Astrocyte (in vitro differentiated cells and primary cell): ENCODE measurements at regions not wholly inside any gene's neighbourhood (a gene's known extent, or its start where the extent isn't known, plus 50 kb on each side); places are given as distances from the start of the nearest gene placed in this dataset.
"Not testable (repeated sequence)": the region's sequence is repeated elsewhere in the genome, so short reads cannot be mapped to it uniquely, and the experiment has no call there.

Experiments
- DNase-seq: peaks from one replicate; pipeline ENCODE4 v3.0.0-alpha.2; 2010; ENCODE audit warnings: low read depth
- FAIRE-seq: peaks from 2 replicates; lab custom pipeline; 2011; peaks lifted over from hg19 to GRCh38; lab: Jason Lieb, UNC
- H2AFZ ChIP-seq: 2 replicates; pipeline ENCODE4 v1.6.0; 2012; ENCODE audit warnings: low read depth, low read length, inconsistent platforms
- H3K27ac ChIP-seq: 2 replicates; pipeline ENCODE4 v1.5.1; 2011; ENCODE audit warnings: low read depth, low read length, inconsistent platforms
- H3K27me3 ChIP-seq: 2 replicates; pipeline ENCODE4 v1.6.0; 2011; ENCODE audit warnings: low read length, inconsistent platforms; ENCODE audit not compliant: insufficient read depth
- H3K36me3 ChIP-seq: 2 replicates; pipeline ENCODE4 v1.5.1; 2011; ENCODE audit warnings: low read length, inconsistent platforms; ENCODE audit not compliant: insufficient read depth
- H3K4me1 ChIP-seq: 2 replicates; pipeline ENCODE4 v1.5.1; 2011; ENCODE audit warnings: low read length, inconsistent platforms; ENCODE audit not compliant: insufficient read depth
- H3K4me2 ChIP-seq: 2 replicates; pipeline ENCODE4 v1.6.0; 2012; ENCODE audit warnings: low read length, inconsistent platforms
- H3K4me3 ChIP-seq: 2 replicates; pipeline ENCODE4 v1.5.1; 2011; ENCODE audit warnings: low read depth, mild to moderate bottlenecking, low read length, inconsistent platforms; ENCODE audit not compliant: insufficient read depth
- H3K79me2 ChIP-seq: 2 replicates; pipeline ENCODE4 v1.6.0; 2012; ENCODE audit warnings: mild to moderate bottlenecking, low read length, inconsistent platforms; ENCODE audit not compliant: insufficient read depth
- H3K9ac ChIP-seq: 2 replicates; pipeline ENCODE4 v1.6.0; 2012; ENCODE audit warnings: mild to moderate bottlenecking, low read length, inconsistent platforms
- H3K9me3 ChIP-seq: 2 replicates; pipeline ENCODE4 v1.5.1; 2012; ENCODE audit warnings: low read depth, mild to moderate bottlenecking, low read length, inconsistent platforms; ENCODE audit not compliant: insufficient read depth
- H4K20me1 ChIP-seq: 2 replicates; pipeline ENCODE4 v1.6.0; 2012; ENCODE audit warnings: low read length, inconsistent platforms; ENCODE audit not compliant: insufficient read depth
- H3K27ac Mint-ChIP-seq: one replicate; pipeline ENCODE4 v1.8.0; 2021; ENCODE audit warnings: mild to moderate bottlenecking, mixed read lengths; ENCODE audit not compliant: unreplicated experiment
- H3K27me3 Mint-ChIP-seq: one replicate; pipeline ENCODE4 v1.8.0; 2021; ENCODE audit warnings: low read depth, mixed read lengths; ENCODE audit not compliant: unreplicated experiment
- H3K36me3 Mint-ChIP-seq: one replicate; pipeline ENCODE4 v1.8.0; 2021; ENCODE audit warnings: low read depth, mixed read lengths; ENCODE audit not compliant: unreplicated experiment
- H3K4me1 Mint-ChIP-seq: one replicate; pipeline ENCODE4 v1.8.0; 2021; ENCODE audit warnings: low read depth, mixed read lengths; ENCODE audit not compliant: unreplicated experiment
- H3K4me3 Mint-ChIP-seq: one replicate; pipeline ENCODE4 v1.8.0; 2021; ENCODE audit warnings: mild to moderate bottlenecking, moderate library complexity, mixed read lengths; ENCODE audit not compliant: unreplicated experiment
- H3K9me3 Mint-ChIP-seq: one replicate; pipeline ENCODE4 v1.8.0; 2021; ENCODE audit warnings: mild to moderate bottlenecking, mixed read lengths; ENCODE audit not compliant: unreplicated experiment
- EZH2 ChIP-seq: IDR thresholded peaks from 2 replicates; pipeline ENCODE4 v1.6.1; 2012; ENCODE audit warnings: mild to moderate bottlenecking, low read length, inconsistent platforms; ENCODE audit not compliant: insufficient read depth
- TF ChIP-seq, protein P1 (sequence below): IDR thresholded peaks from 2 replicates; pipeline ENCODE4 v1.5.1; 2011; ENCODE audit warnings: low read depth, mild to moderate bottlenecking, inconsistent platforms, low read length, moderate library complexity; ENCODE audit not compliant: insufficient read depth

DNA sequence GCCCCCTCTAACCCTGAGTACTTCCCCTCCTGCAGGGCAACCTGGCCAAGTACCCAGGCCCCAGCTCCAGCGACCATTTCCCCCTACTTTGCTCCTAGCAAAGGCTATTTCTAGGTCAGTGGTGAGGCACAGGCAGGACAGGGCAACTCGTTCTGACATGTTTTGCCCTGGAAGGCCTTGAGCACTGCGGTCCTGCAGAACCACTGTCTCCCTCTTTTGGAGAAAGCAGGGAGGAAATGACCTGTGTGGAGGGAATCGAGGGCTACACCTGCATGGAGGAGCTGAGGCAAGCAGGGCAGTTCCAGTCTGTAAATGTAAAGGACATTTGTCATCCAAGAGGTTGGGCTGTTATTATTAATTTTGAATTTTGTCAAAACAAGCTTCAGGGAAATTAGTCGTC is 99.1 kb downstream of the PPIAL4G start:
- Mint-ChIP-seq H3K4me1 (no peaks in the 10 kb centered on the region), H3K4me3 (peak overlapping the region; percentile 36), H3K27ac (no peak overlapping the region), H3K36me3 (peaks cover 6% of the 10 kb centered on the region), H3K27me3 (peaks cover 10% of the 10 kb centered on the region), H3K9me3 (peaks cover 7% of the 10 kb centered on the region)
- Histone ChIP-seq H2AFZ (no peak overlapping the region), H3K79me2 (no peaks in the 10 kb centered on the region), H3K4me3 (no peak overlapping the region), H3K4me2 (no peak overlapping the region), H3K9me3 (no peaks in the 10 kb centered on the region), H3K27ac (no peak overlapping the region), H3K9ac (no peak overlapping the region), H3K4me1 (no peaks in the 10 kb centered on the region), H4K20me1 (no peaks in the 10 kb centered on the region), H3K27me3 (no peaks in the 10 kb centered on the region), H3K36me3 (no peaks in the 10 kb centered on the region)
- FAIRE-seq (no peak), DNase-seq (no peak)
- TF ChIP-seq EZH2, result no peak
- TF ChIP-seq, protein P1, sequence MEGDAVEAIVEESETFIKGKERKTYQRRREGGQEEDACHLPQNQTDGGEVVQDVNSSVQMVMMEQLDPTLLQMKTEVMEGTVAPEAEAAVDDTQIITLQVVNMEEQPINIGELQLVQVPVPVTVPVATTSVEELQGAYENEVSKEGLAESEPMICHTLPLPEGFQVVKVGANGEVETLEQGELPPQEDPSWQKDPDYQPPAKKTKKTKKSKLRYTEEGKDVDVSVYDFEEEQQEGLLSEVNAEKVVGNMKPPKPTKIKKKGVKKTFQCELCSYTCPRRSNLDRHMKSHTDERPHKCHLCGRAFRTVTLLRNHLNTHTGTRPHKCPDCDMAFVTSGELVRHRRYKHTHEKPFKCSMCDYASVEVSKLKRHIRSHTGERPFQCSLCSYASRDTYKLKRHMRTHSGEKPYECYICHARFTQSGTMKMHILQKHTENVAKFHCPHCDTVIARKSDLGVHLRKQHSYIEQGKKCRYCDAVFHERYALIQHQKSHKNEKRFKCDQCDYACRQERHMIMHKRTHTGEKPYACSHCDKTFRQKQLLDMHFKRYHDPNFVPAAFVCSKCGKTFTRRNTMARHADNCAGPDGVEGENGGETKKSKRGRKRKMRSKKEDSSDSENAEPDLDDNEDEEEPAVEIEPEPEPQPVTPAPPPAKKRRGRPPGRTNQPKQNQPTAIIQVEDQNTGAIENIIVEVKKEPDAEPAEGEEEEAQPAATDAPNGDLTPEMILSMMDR, result no peak

DNA sequence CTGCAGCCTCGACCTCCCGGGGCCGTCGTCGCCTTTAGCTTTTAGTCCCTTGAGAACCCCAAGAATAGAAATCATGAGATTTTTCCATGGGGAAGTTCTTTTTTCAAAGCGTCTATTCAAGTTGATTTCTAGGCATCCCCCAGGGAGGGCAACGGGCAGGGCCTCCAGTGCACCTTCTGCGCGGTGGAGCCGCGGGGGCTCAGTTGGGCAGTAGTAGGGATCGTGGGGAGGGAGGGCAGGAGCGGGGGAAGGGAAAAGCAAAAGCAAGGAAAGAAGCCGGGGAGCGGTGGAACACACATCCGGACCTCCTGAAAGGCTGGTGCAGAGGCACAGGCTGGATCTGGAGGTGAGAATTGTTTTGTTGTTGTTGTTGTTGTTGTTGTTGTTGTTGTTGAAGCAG is 103.4 kb downstream of the PPIAL4G start:
- no peak for TF ChIP-seq EZH2
- TF ChIP-seq, protein P1, result no peak
- Mint-ChIP-seq H3K27me3 (peaks cover 12% of the 10 kb centered on the region), H3K36me3 (peaks cover 6% of the 10 kb centered on the region), H3K4me1 (no peaks in the 10 kb centered on the region), H3K9me3 (peaks cover 1% of the 10 kb centered on the region), H3K4me3 (no peak overlapping the region), H3K27ac (no peak overlapping the region)
- H2AFZ ChIP-seq, result no peak overlapping the region
- no peaks in the 10 kb centered on the region for H3K79me2 ChIP-seq
- no peak overlapping the region for H3K27ac ChIP-seq
- no peaks in the 10 kb centered on the region for H3K36me3 ChIP-seq
- no peak overlapping the region for H3K9ac ChIP-seq
- H3K27me3 ChIP-seq, result no peaks in the 10 kb centered on the region
- H3K9me3 ChIP-seq, result no peaks in the 10 kb centered on the region
- no peaks in the 10 kb centered on the region for H3K4me1 ChIP-seq
- H3K4me2 ChIP-seq, result peak overlapping the region; percentile 58
- H3K4me3 ChIP-seq, result no peak overlapping the region
- no peak for DNase-seq
- no peak for FAIRE-seq
- no peaks in the 10 kb centered on the region for H4K20me1 ChIP-seq

DNA sequence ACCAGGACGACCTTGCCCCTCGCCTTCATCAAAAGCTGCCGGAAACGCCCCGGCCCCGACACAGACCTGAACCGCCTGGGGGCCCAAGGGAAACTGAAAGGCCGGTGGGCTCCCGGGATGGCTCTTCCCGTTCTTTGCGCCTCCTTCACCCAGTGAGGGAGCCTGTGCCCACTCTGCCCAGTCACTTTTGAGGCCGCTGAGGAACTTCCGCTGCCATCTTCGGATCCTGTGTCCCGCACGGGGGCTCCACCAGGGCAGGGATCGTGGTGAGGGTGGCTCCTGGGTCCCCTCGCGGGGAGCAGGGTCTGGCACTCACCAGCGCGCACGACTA is 104.0 kb downstream of the PPIAL4G start:
- H3K27ac Mint-ChIP-seq, result no peak overlapping the region
- Histone ChIP-seq H2AFZ (peak overlapping the region; percentile 34), H3K9ac (no peak overlapping the region), H3K27ac (no peak overlapping the region), H3K4me3 (no peak overlapping the region), H3K36me3 (no peaks in the 10 kb centered on the region), H3K4me2 (peak overlapping the region; percentile 58), H3K4me1 (no peaks in the 10 kb centered on the region), H3K27me3 (no peaks in the 10 kb centered on the region), H4K20me1 (no peaks in the 10 kb centered on the region), H3K79me2 (no peaks in the 10 kb centered on the region), H3K9me3 (no peaks in the 10 kb centered on the region)
- DNase-seq (no peak), FAIRE-seq (no peak)
- peaks cover 6% of the 10 kb centered on the region for H3K36me3 Mint-ChIP-seq
- no peaks in the 10 kb centered on the region for H3K4me1 Mint-ChIP-seq
- TF ChIP-seq, protein P1, result no peak
- TF ChIP-seq EZH2, result no peak
- H3K27me3 Mint-ChIP-seq, result peaks cover 12% of the 10 kb centered on the region
- H3K9me3 Mint-ChIP-seq, result no peaks in the 10 kb centered on the region
- no peak overlapping the region for H3K4me3 Mint-ChIP-seq

DNA sequence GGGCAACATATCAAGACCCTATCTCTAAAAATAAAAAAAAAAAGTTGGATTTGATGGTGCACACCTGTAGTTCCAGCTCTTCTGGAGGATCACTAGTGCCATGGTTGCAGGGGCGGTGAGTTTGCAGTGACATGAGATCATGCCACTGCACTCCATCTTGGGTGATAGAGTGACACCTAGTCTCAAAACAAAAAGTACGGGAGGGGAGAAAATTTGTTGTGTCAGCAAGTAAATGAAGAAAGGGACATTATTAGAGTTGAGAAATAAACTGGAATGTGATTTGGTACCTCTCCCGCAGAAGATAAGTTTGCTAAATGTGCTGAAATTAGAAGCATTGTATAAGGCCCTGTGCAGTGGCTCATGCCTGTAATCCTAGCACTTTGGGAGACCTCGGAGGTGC is 105.1 kb downstream of the PPIAL4G start:
- not testable (repeated sequence) for H3K9ac ChIP-seq, H3K27ac ChIP-seq, H2AFZ ChIP-seq, H4K20me1 ChIP-seq, H3K36me3 ChIP-seq, H3K4me1 ChIP-seq, H3K27ac Mint-ChIP-seq, H3K4me1 Mint-ChIP-seq, H3K4me3 ChIP-seq, H3K27me3 ChIP-seq, DNase-seq, H3K9me3 ChIP-seq, H3K36me3 Mint-ChIP-seq, H3K79me2 ChIP-seq, H3K4me2 ChIP-seq, FAIRE-seq, H3K9me3 Mint-ChIP-seq
- Mint-ChIP-seq H3K4me3 (peak overlapping the region; percentile 67), H3K27me3 (peaks cover 12% of the 10 kb centered on the region)
